ENCODE measurements at regions not wholly inside any gene's neighbourhood (a gene's known extent, or its start where the extent isn't known, plus 50 kb on each side); places are given as distances from the start of the nearest gene placed in this dataset.
A peak's percentile ranks its signal among the peaks of the same experiment; 100 is the strongest.

DNA sequence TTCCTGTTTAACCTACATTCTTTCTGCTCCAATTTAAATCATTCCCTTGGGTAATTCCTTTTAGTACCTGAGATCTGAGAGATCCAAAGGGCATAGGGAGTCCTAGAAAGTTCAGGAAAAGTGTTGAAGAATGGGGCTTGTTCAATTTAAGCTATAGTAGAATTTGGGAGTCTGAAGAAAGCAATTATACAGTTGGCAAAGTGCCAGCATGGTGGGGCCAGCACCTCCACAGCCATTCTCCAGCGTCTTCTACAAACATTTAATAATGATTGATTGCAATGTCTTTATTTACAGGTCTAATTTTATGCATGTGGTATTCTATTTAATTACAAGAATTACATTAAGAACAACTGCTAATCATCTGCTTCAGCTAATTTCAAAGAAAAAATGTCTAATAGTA is 957.7 kb upstream of the GYPC start:
- POLR2A ChIA-PET = no interaction called here
- no peaks in the 10 kb centered on the region for H3K36me3 Mint-ChIP-seq
- no peaks in the 10 kb centered on the region for H3K4me1 Mint-ChIP-seq
- ATAC-seq (no peak), DNase-seq (no peak)
- H3K4me3 Mint-ChIP-seq = no peak overlapping the region
- peaks cover 0 to 3% (median 0%) of the 10 kb centered on the region in 9 donors for H3K9me3 Mint-ChIP-seq
- H3K27me3 Mint-ChIP-seq = no peaks in the 10 kb centered on the region
- no peak overlapping the region for H3K27ac Mint-ChIP-seq

- POLR2A ChIA-PET = no interaction called here
- peaks cover 0 to 3% (median 0%) of the 10 kb centered on the region in 5 donors for H3K27me3 Mint-ChIP-seq
- no peaks in the 10 kb centered on the region for H3K4me1 Mint-ChIP-seq
- H3K27ac Mint-ChIP-seq = no peak overlapping the region
- ATAC-seq (no peak), DNase-seq (no peak)
- peaks cover 0 to 2% (median 0%) of the 10 kb centered on the region in 9 donors for H3K9me3 Mint-ChIP-seq
- no peak overlapping the region for H3K4me3 Mint-ChIP-seq
- H3K36me3 Mint-ChIP-seq = no peaks in the 10 kb centered on the region
These were observed 954.9 kb upstream of the GYPC start for GRCh38 chr2:125701070-125701469.

GRCh38 chr2:125707611-125708010 is 948.3 kb upstream of the GYPC start:
- Mint-ChIP-seq H3K9me3 (peaks cover 0 to 7% (median 2%) of the 10 kb centered on the region in 9 donors), H3K27ac (no peak overlapping the region), H3K4me3 (no peak overlapping the region), H3K4me1 (no peaks in the 10 kb centered on the region), H3K36me3 (no peaks in the 10 kb centered on the region), H3K27me3 (peaks cover 0 to 3% (median 0%) of the 10 kb centered on the region in 5 donors)
- no peak for ATAC-seq
- DNase-seq = no peak
- POLR2A ChIA-PET = no interaction called here

- no peak overlapping the region for H3K27ac Mint-ChIP-seq
These were observed 945.4 kb upstream of the GYPC start for GRCh38 chr2:125710561-125710960.

GRCh38 chr2:125711075-125711474 is 944.9 kb upstream of the GYPC start:
- Mint-ChIP-seq H3K27me3 (no peaks in the 10 kb centered on the region), H3K36me3 (no peaks in the 10 kb centered on the region), H3K9me3 (peaks cover 0 to 19% (median 0%) of the 10 kb centered on the region in 9 donors), H3K4me1 (no peaks in the 10 kb centered on the region), H3K27ac (no peak overlapping the region), H3K4me3 (no peak overlapping the region)
- POLR2A ChIA-PET = interaction anchor here (0.5 kb wide), 1 partner anchor 1054 kb away, joined by 4 read pairs; no protein-coding TSS in a partner anchor
- ATAC-seq (no peak), DNase-seq (no peak)

More at GRCh38 chr2:125710561-125710960, 945.4 kb upstream of the GYPC start:
- no peaks in the 10 kb centered on the region for H3K36me3 Mint-ChIP-seq
- H3K4me3 Mint-ChIP-seq = no peak overlapping the region
- no peak for DNase-seq
- no peaks in the 10 kb centered on the region for H3K27me3 Mint-ChIP-seq
- no peak for ATAC-seq
- POLR2A ChIA-PET = no interaction called here
- H3K9me3 Mint-ChIP-seq = peaks cover 0 to 19% (median 0%) of the 10 kb centered on the region in 9 donors
- H3K4me1 Mint-ChIP-seq = no peaks in the 10 kb centered on the region

GRCh38 chr2:125713533-125713932 is 942.4 kb upstream of the GYPC start:
- no peak for DNase-seq
- H3K9me3 Mint-ChIP-seq = peaks cover 0 to 16% (median 0%) of the 10 kb centered on the region in 9 donors
- no peak overlapping the region for H3K27ac Mint-ChIP-seq
- H3K36me3 Mint-ChIP-seq = no peaks in the 10 kb centered on the region
- ATAC-seq = no peak
- H3K27me3 Mint-ChIP-seq = no peaks in the 10 kb centered on the region
- no peaks in the 10 kb centered on the region for H3K4me1 Mint-ChIP-seq
- H3K4me3 Mint-ChIP-seq = peak overlapping the region in 1 of 10 donors; percentile 12
- POLR2A ChIA-PET = no interaction called here

GRCh38 chr2:125721072-125721721 is 934.8 kb upstream of the GYPC start:
- Mint-ChIP-seq H3K9me3 (peaks cover 0 to 6% (median 0%) of the 10 kb centered on the region in 9 donors), H3K4me3 (no peak overlapping the region), H3K36me3 (no peaks in the 10 kb centered on the region), H3K27me3 (no peaks in the 10 kb centered on the region), H3K27ac (peak overlapping the region in 1 of 10 donors; percentile 39), H3K4me1 (no peaks in the 10 kb centered on the region)
- POLR2A ChIA-PET = no interaction called here
- DNase-seq (no peak), ATAC-seq (no peak)

- ATAC-seq (no peak), DNase-seq (no peak)
- Mint-ChIP-seq H3K27me3 (peaks cover 0 to 5% (median 0%) of the 10 kb centered on the region in 5 donors), H3K9me3 (peaks cover under 1 to 30% (median 8%) of the 10 kb centered on the region in 9 donors), H3K36me3 (no peaks in the 10 kb centered on the region), H3K4me1 (no peaks in the 10 kb centered on the region), H3K27ac (no peak overlapping the region), H3K4me3 (no peak overlapping the region)
- POLR2A ChIA-PET = no interaction called here
These were observed 925.0 kb upstream of the GYPC start for GRCh38 chr2:125730921-125731320.

DNA sequence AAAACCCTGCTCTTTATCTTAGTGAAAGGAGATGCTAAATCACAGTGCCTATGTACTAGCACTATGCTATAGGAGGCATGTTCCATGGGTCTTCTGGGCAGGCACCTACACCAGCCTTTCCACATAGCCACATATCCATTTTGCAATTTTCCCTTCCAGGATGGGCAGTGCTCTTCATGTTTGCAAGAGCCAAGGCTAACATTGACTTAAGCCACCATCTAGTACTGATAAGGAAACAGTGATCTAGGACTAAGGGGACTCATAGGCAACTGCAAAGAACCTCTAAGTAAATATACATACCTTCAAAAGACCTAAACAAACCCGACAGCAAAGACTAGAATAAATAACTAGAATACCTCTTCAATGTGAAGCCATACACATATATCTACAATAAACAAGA is 919.7 kb upstream of the GYPC start:
- no peak overlapping the region for H3K27ac Mint-ChIP-seq
- no peak for DNase-seq
- no peaks in the 10 kb centered on the region for H3K4me1 Mint-ChIP-seq
- H3K36me3 Mint-ChIP-seq = peaks cover 0 to 17% (median 0%) of the 10 kb centered on the region in 3 donors
- POLR2A ChIA-PET = no interaction called here
- H3K9me3 Mint-ChIP-seq = peaks cover 5 to 37% (median 25%) of the 10 kb centered on the region in 9 donors
- no peak for ATAC-seq
- no peak overlapping the region for H3K4me3 Mint-ChIP-seq
- no peaks in the 10 kb centered on the region for H3K27me3 Mint-ChIP-seq

GRCh38 chr2:125745514-125745913 is 910.4 kb upstream of the GYPC start:
- peaks cover 0 to 5% (median 0%) of the 10 kb centered on the region in 9 donors for H3K9me3 Mint-ChIP-seq
- no peak overlapping the region for H3K4me3 Mint-ChIP-seq
- H3K27me3 Mint-ChIP-seq = peaks cover 0 to 6% (median 0%) of the 10 kb centered on the region in 5 donors
- no peak overlapping the region for H3K27ac Mint-ChIP-seq
- POLR2A ChIA-PET = no interaction called here
- no peaks in the 10 kb centered on the region for H3K36me3 Mint-ChIP-seq
- no peaks in the 10 kb centered on the region for H3K4me1 Mint-ChIP-seq
- ATAC-seq (no peak), DNase-seq (no peak)

GRCh38 chr2:125746321-125747164 is 909.4 kb upstream of the GYPC start:
- ATAC-seq (no peak), DNase-seq (no peak)
- Mint-ChIP-seq H3K36me3 (no peaks in the 10 kb centered on the region), H3K9me3 (peaks cover 0 to 5% (median 0%) of the 10 kb centered on the region in 9 donors), H3K4me3 (no peak overlapping the region), H3K27ac (no peak overlapping the region), H3K4me1 (no peaks in the 10 kb centered on the region), H3K27me3 (peaks cover 0 to 6% (median 0%) of the 10 kb centered on the region in 5 donors)
- POLR2A ChIA-PET = no interaction called here

DNA sequence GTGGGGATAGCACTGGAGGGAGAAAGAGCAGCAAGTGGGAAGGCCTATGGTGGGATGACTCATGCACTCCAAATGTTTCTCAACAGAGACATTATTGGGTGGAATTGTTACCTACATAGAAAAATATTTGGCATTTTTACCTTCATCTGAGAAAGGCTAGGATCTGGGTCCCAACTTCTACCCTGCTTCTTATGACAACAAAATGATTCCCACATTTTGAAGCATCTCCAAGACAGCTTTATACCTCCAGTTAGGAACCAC is 908.9 kb upstream of the GYPC start:
- H3K9me3 Mint-ChIP-seq = peaks cover 0 to 5% (median 0%) of the 10 kb centered on the region in 9 donors
- no peak overlapping the region for H3K27ac Mint-ChIP-seq
- ATAC-seq (no peak), DNase-seq (no peak)
- H3K4me1 Mint-ChIP-seq = no peaks in the 10 kb centered on the region
- H3K36me3 Mint-ChIP-seq = no peaks in the 10 kb centered on the region
- H3K27me3 Mint-ChIP-seq = peaks cover 0 to 6% (median 0%) of the 10 kb centered on the region in 5 donors
- POLR2A ChIA-PET = no interaction called here
- H3K4me3 Mint-ChIP-seq = no peak overlapping the region

DNA sequence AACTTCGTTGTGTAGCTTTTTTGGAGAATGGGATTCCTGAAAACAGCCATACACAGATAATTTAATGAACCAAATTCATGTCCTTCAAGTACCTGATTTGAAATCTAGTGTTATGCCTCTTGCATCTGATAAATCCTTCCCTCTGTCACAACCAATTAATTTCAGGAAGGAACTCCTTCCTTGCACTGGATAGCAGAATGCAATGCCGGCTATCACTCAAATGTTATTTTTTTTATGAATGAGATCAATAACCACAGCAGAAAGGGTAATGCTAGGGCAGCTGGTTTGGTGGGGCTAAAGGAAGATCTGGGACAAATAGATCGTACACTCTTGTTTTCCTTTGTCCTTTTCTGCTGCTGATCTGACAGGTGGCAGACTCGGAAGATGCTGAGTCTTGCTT is 899.5 kb upstream of the GYPC start:
- no peak overlapping the region for H3K4me3 Mint-ChIP-seq
- no peaks in the 10 kb centered on the region for H3K4me1 Mint-ChIP-seq
- no peaks in the 10 kb centered on the region for H3K36me3 Mint-ChIP-seq
- peaks cover 0 to 11% (median 1%) of the 10 kb centered on the region in 9 donors for H3K9me3 Mint-ChIP-seq
- DNase-seq = no peak
- no peaks in the 10 kb centered on the region for H3K27me3 Mint-ChIP-seq
- no peak for ATAC-seq
- POLR2A ChIA-PET = no interaction called here
- H3K27ac Mint-ChIP-seq = no peak overlapping the region

Data from naive thymus-derived CD8-positive, alpha-beta T cell (primary cell).